Hepatocyte (in vitro differentiated cells): ENCODE measurements at regions not wholly inside any gene's neighbourhood (a gene's known extent, or its start where the extent isn't known, plus 50 kb on each side); places are given as distances from the start of the nearest gene placed in this dataset.

Source experiments
- CTCF ChIP-seq: fragments of 200-600 bp; sonication (generic); IDR thresholded peaks from 2 replicates; pipeline ENCODE4 v1.5.1; 2016; ENCODE audit warnings: antibody characterized with exemption, mild to moderate bottlenecking; ENCODE audit not compliant: poor library complexity
- EZH2 ChIP-seq: fragments of 200-600 bp; sonication (generic); IDR thresholded peaks from 2 replicates; pipeline ENCODE4 v1.6.1; 2016; ENCODE audit warnings: antibody characterized with exemption, mild to moderate bottlenecking, borderline replicate concordance
- EZH2phosphoT487 ChIP-seq: fragments of 200-600 bp; sonication (generic); IDR thresholded peaks from one replicate; pipeline ENCODE4 v1.6.1; 2018; ENCODE audit warnings: antibody characterized with exemption, mild to moderate bottlenecking, low read depth, moderate library complexity; ENCODE audit not compliant: unreplicated experiment, severe bottlenecking

GRCh38 chr15:69656271-69657030 is 203.8 kb downstream of the RPLP1 start:
- TF ChIP-seq CTCF: no peak
- TF ChIP-seq EZH2: no peak
- no peak for TF ChIP-seq EZH2phosphoT487
